ENCODE measurements at regions not wholly inside any gene's neighbourhood (a gene's known extent, or its start where the extent isn't known, plus 50 kb on each side); places are given as distances from the start of the nearest gene placed in this dataset.

GRCh38 chr16:51696376-51696775 lies 545.3 kb upstream of the SALL1 start:
- Histone ChIP-seq H2AFZ (no peak overlapping the region), H3K36me3 (replicated peaks; ENCODE audit: insufficient read depth, low read depth) (no peaks in the 10 kb centered on the region), H3K27me3 (peaks cover 5% of the 10 kb centered on the region), H3K4me2 (no peak overlapping the region), H3K4me3 (no peak overlapping the region), H3K9me2 (replicated peaks; ENCODE audit: insufficient read depth) (no peaks in the 10 kb centered on the region), H3K79me2 (no peaks in the 10 kb centered on the region), H3K9me3 (ENCODE audit: low read depth) (no peaks in the 10 kb centered on the region), H4K20me1 (ENCODE audit: insufficient read depth, poor library complexity, severe bottlenecking) (no peaks in the 10 kb centered on the region), H3K4me1 (ENCODE audit: insufficient read depth) (no peaks in the 10 kb centered on the region), H3K27ac (no peak overlapping the region)
- no peak for DNase-seq (ENCODE audit: low spot score)
- no peak for TF ChIP-seq EZH2 (IDR thresholded peaks at IDR 0.05; ENCODE audit: borderline replicate concordance)
- no peak for TF ChIP-seq CTCF (IDR thresholded peaks at IDR 0.05; ENCODE audit: poor library complexity)
- TF ChIP-seq EZH2phosphoT487 (IDR thresholded peaks at IDR 0.05; ENCODE audit: low read depth, severe bottlenecking, unreplicated experiment), result no peak
- 31% methylated on average over 3 of the region's 3 CpGs for WGBS (ENCODE audit: low lambda C conversion rate, missing lambda C conversion rate)

- no peaks in the 10 kb centered on the region for H3K79me2 ChIP-seq
- H3K27ac ChIP-seq, result no peak overlapping the region
- H3K27me3 ChIP-seq, result no peaks in the 10 kb centered on the region
- H4K20me1 ChIP-seq (ENCODE audit: insufficient read depth, poor library complexity, severe bottlenecking), result no peaks in the 10 kb centered on the region
- no peak overlapping the region for H2AFZ ChIP-seq
- H3K4me1 ChIP-seq (ENCODE audit: insufficient read depth), result no peaks in the 10 kb centered on the region
- no peaks in the 10 kb centered on the region for H3K9me2 ChIP-seq (replicated peaks; ENCODE audit: insufficient read depth)
- 77% methylated on average over 4 of the region's 4 CpGs for WGBS (ENCODE audit: low lambda C conversion rate, missing lambda C conversion rate)
- H3K4me3 ChIP-seq, result no peak overlapping the region
- DNase-seq (ENCODE audit: low spot score), result no peak
- no peaks in the 10 kb centered on the region for H3K9me3 ChIP-seq (ENCODE audit: low read depth)
- no peaks in the 10 kb centered on the region for H3K36me3 ChIP-seq (replicated peaks; ENCODE audit: insufficient read depth, low read depth)
- no peak overlapping the region for H3K4me2 ChIP-seq
- no peak for TF ChIP-seq EZH2phosphoT487 (IDR thresholded peaks at IDR 0.05; ENCODE audit: low read depth, severe bottlenecking, unreplicated experiment)
- TF ChIP-seq CTCF (IDR thresholded peaks at IDR 0.05; ENCODE audit: poor library complexity), result no peak
Measured at GRCh38 chr16:51691109-51691508, 540.0 kb upstream of the SALL1 start.

- DNase-seq (ENCODE audit: low spot score), result no peak
- no peaks in the 10 kb centered on the region for H3K4me1 ChIP-seq (ENCODE audit: insufficient read depth)
- no peaks in the 10 kb centered on the region for H4K20me1 ChIP-seq (ENCODE audit: insufficient read depth, poor library complexity, severe bottlenecking)
- H3K4me2 ChIP-seq, result no peak overlapping the region
- no peaks in the 10 kb centered on the region for H3K79me2 ChIP-seq
- H3K9me2 ChIP-seq (replicated peaks; ENCODE audit: insufficient read depth), result no peaks in the 10 kb centered on the region
- H3K4me3 ChIP-seq, result no peak overlapping the region
- no peaks in the 10 kb centered on the region for H3K9me3 ChIP-seq (ENCODE audit: low read depth)
- 80% methylated on average over 2 of the region's 2 CpGs for WGBS (ENCODE audit: low lambda C conversion rate, missing lambda C conversion rate)
- H3K27ac ChIP-seq, result no peak overlapping the region
- H2AFZ ChIP-seq, result no peak overlapping the region
- H3K27me3 ChIP-seq, result no peaks in the 10 kb centered on the region
- no peaks in the 10 kb centered on the region for H3K36me3 ChIP-seq (replicated peaks; ENCODE audit: insufficient read depth, low read depth)
- TF ChIP-seq CTCF (IDR thresholded peaks at IDR 0.05; ENCODE audit: poor library complexity) (no peak), EZH2phosphoT487 (IDR thresholded peaks at IDR 0.05; ENCODE audit: low read depth, severe bottlenecking, unreplicated experiment) (no peak), EZH2 (IDR thresholded peaks at IDR 0.05; ENCODE audit: borderline replicate concordance) (no peak)
Measured at GRCh38 chr16:51685498-51685897, 534.4 kb upstream of the SALL1 start.

GRCh38 chr16:51683882-51684281 lies 532.8 kb upstream of the SALL1 start:
- H3K4me2 ChIP-seq, result no peak overlapping the region
- no peaks in the 10 kb centered on the region for H3K4me1 ChIP-seq (ENCODE audit: insufficient read depth)
- TF ChIP-seq EZH2phosphoT487 (IDR thresholded peaks at IDR 0.05; ENCODE audit: low read depth, severe bottlenecking, unreplicated experiment) (no peak), CTCF (IDR thresholded peaks at IDR 0.05; ENCODE audit: poor library complexity) (no peak), EZH2 (IDR thresholded peaks at IDR 0.05; ENCODE audit: borderline replicate concordance) (no peak)
- no peak for DNase-seq (ENCODE audit: low spot score)
- no peaks in the 10 kb centered on the region for H4K20me1 ChIP-seq (ENCODE audit: insufficient read depth, poor library complexity, severe bottlenecking)
- no peaks in the 10 kb centered on the region for H3K79me2 ChIP-seq
- no peaks in the 10 kb centered on the region for H3K9me2 ChIP-seq (replicated peaks; ENCODE audit: insufficient read depth)
- no peaks in the 10 kb centered on the region for H3K36me3 ChIP-seq (replicated peaks; ENCODE audit: insufficient read depth, low read depth)
- no peaks in the 10 kb centered on the region for H3K9me3 ChIP-seq (ENCODE audit: low read depth)
- no peaks in the 10 kb centered on the region for H3K27me3 ChIP-seq
- WGBS (ENCODE audit: low lambda C conversion rate, missing lambda C conversion rate), result 29% methylated on average over 1 of the region's 1 CpG
- no peak overlapping the region for H2AFZ ChIP-seq
- no peak overlapping the region for H3K27ac ChIP-seq
- H3K4me3 ChIP-seq, result no peak overlapping the region
